H9 (cell line): ENCODE measurements at regions not wholly inside any gene's neighbourhood (a gene's known extent, or its start where the extent isn't known, plus 50 kb on each side); places are given as distances from the start of the nearest gene placed in this dataset.

Source experiments
- DNase-seq: peaks from one replicate; pipeline ENCODE4 v3.0.0-alpha.2; 2017
- H2AFZ ChIP-seq: one replicate; pipeline ENCODE4 v1.6.1; 2013; ENCODE audit warnings: mild to moderate bottlenecking, low read length, control low read depth, moderate library complexity
- H2AK5ac ChIP-seq: 2 replicates; pipeline ENCODE4 v1.6.1; 2013; ENCODE audit warnings: low read length, control low read depth, mixed read lengths; ENCODE audit not compliant: insufficient read length
- H2BK120ac ChIP-seq: one replicate; pipeline ENCODE4 v1.6.1; 2013; ENCODE audit warnings: low read depth, mild to moderate bottlenecking, low read length, control low read depth, inconsistent platforms; ENCODE audit not compliant: poor library complexity, severe bottlenecking
- H2BK12ac ChIP-seq: 2 replicates; pipeline ENCODE4 v1.6.1; 2013; ENCODE audit warnings: low read length, control low read depth, mixed read lengths, low read depth; ENCODE audit not compliant: insufficient read length
- H2BK15ac ChIP-seq: 2 replicates; pipeline ENCODE4 v1.6.1; 2013; ENCODE audit warnings: low read depth, low read length, control low read depth
- H2BK20ac ChIP-seq: one replicate; pipeline ENCODE4 v1.6.1; 2013; ENCODE audit warnings: low read depth, mild to moderate bottlenecking, low read length, control low read depth, inconsistent platforms; ENCODE audit not compliant: poor library complexity, severe bottlenecking
- H2BK5ac ChIP-seq: 2 replicates; pipeline ENCODE4 v1.6.1; 2013; ENCODE audit warnings: low read length, control low read depth, mixed read lengths; ENCODE audit not compliant: insufficient read length
- H3K14ac ChIP-seq: 2 replicates; pipeline ENCODE4 v1.6.1; 2013; ENCODE audit warnings: low read length, control low read depth; ENCODE audit not compliant: insufficient read depth
- H3K18ac ChIP-seq: 2 replicates; pipeline ENCODE4 v1.6.1; 2013; ENCODE audit warnings: low read depth, mild to moderate bottlenecking, mixed read lengths, low read length, control low read depth; ENCODE audit not compliant: insufficient read length
- H3K23ac ChIP-seq: 2 replicates; pipeline ENCODE4 v1.6.1; 2013; ENCODE audit warnings: low read length, control low read depth, mixed read lengths, low read depth; ENCODE audit not compliant: insufficient read length
- H3K23me2 ChIP-seq: 2 replicates; pipeline ENCODE4 v1.6.1; 2013; ENCODE audit warnings: low read depth, mild to moderate bottlenecking, mixed read lengths, low read length, control low read depth; ENCODE audit not compliant: insufficient read length, poor library complexity, severe bottlenecking
- H3K27ac ChIP-seq: 2 replicates; pipeline ENCODE4 v1.5.1; 2013; ENCODE audit warnings: low read length, control low read depth, mixed read lengths, low read depth; ENCODE audit not compliant: insufficient read length
- H3K27me3 ChIP-seq: 2 replicates; pipeline ENCODE4 v1.6.1; 2013; ENCODE audit warnings: low read length, control low read depth, inconsistent platforms; ENCODE audit not compliant: insufficient read depth
- H3K4ac ChIP-seq: 2 replicates; pipeline ENCODE4 v1.6.1; 2013; ENCODE audit warnings: low read depth, mild to moderate bottlenecking, control low read depth, inconsistent platforms, low read length, moderate library complexity
- H3K4me1 ChIP-seq: 2 replicates; pipeline ENCODE4 v1.6.1; 2013; ENCODE audit warnings: low read length, control low read depth, inconsistent platforms; ENCODE audit not compliant: insufficient read depth
- H3K4me2 ChIP-seq: 2 replicates; pipeline ENCODE4 v1.6.1; 2013; ENCODE audit warnings: low read length, control low read depth, mixed read lengths; ENCODE audit not compliant: insufficient read length, insufficient read depth
- H3K56ac ChIP-seq: 2 replicates; pipeline ENCODE4 v1.6.1; 2013; ENCODE audit warnings: low read depth, mild to moderate bottlenecking, mixed read lengths, low read length, control low read depth; ENCODE audit not compliant: insufficient read length
- H3K79me1 ChIP-seq: 2 replicates; pipeline ENCODE4 v1.6.1; 2013; ENCODE audit warnings: low read depth, mild to moderate bottlenecking, moderate library complexity, low read length, control low read depth, inconsistent platforms; ENCODE audit not compliant: insufficient read depth, poor library complexity, severe bottlenecking
- H3K79me2 ChIP-seq: 2 replicates; pipeline ENCODE4 v1.6.1; 2013; ENCODE audit warnings: low read length, control low read depth, inconsistent platforms; ENCODE audit not compliant: insufficient read depth
- H3K9ac ChIP-seq: 2 replicates; pipeline ENCODE4 v1.6.1; 2013; ENCODE audit warnings: low read length, control low read depth, mixed read lengths; ENCODE audit not compliant: insufficient read length; ENCODE audit errors: extremely low read depth
- H3K9me3 ChIP-seq: one replicate; pipeline ENCODE4 v1.6.1; 2013; ENCODE audit warnings: low read depth, low read length, inconsistent platforms; ENCODE audit not compliant: control insufficient read depth
- H3T11ph ChIP-seq: one replicate; pipeline ENCODE4 v1.6.1; 2013; ENCODE audit warnings: mild to moderate bottlenecking, low read length, control low read depth, inconsistent platforms
- H4K20me1 ChIP-seq: one replicate; pipeline ENCODE4 v1.6.1; 2013; ENCODE audit not compliant: control insufficient read depth, insufficient read length, insufficient read depth
- H4K5ac ChIP-seq: 2 replicates; pipeline ENCODE4 v1.6.1; 2013; ENCODE audit warnings: low read depth, mild to moderate bottlenecking, mixed read lengths, low read length, control low read depth; ENCODE audit not compliant: insufficient read length
- H4K8ac ChIP-seq: replicated peaks from 2 replicates; pipeline ENCODE4 v1.6.1; 2013; ENCODE audit warnings: low read length, control low read depth, mixed read lengths, low read depth; ENCODE audit not compliant: insufficient read length
- H4K91ac ChIP-seq: 2 replicates; pipeline ENCODE4 v1.6.1; 2013; ENCODE audit warnings: low read depth, mild to moderate bottlenecking, moderate library complexity, mixed read lengths, low read length, control low read depth; ENCODE audit not compliant: insufficient read length
- H3K27ac Mint-ChIP-seq, 3 experiments: 2 replicates in 2 of 3; 3 replicates in 1 of 3; pipeline ENCODE4 v1.8.0; 2020 to 2021; ENCODE audit warnings: mixed read lengths in 3 of 3, mild to moderate bottlenecking in 1 of 3, moderate library complexity in 1 of 3
- H3K27me3 Mint-ChIP-seq: 2 replicates; pipeline ENCODE4 v1.8.0; 2021; ENCODE audit warnings: low read depth, mild to moderate bottlenecking, moderate library complexity, mixed read lengths
- H3K36me3 Mint-ChIP-seq, 3 experiments: 2 replicates in 2 of 3; 3 replicates in 1 of 3; pipeline ENCODE4 v1.8.0; 2020 to 2021; ENCODE audit warnings: low read depth in 3 of 3, mixed read lengths in 3 of 3; ENCODE audit not compliant: insufficient read depth in 1 of 3
- H3K4me1 Mint-ChIP-seq, 2 experiments: 2 replicates each; pipeline ENCODE4 v1.8.0; 2020; ENCODE audit warnings: mixed read lengths in 2 of 2
- H3K4me3 Mint-ChIP-seq, 2 experiments: 2 replicates in 1 of 2; 3 replicates in 1 of 2; pipeline ENCODE4 v1.8.0; 2020 to 2021; ENCODE audit warnings: mild to moderate bottlenecking in 2 of 2, mixed read lengths in 2 of 2, moderate library complexity in 1 of 2
- H3K9me3 Mint-ChIP-seq, 2 experiments: 2 replicates in 1 of 2; 3 replicates in 1 of 2; pipeline ENCODE4 v1.8.0; 2020; ENCODE audit warnings: mild to moderate bottlenecking in 2 of 2, mixed read lengths in 2 of 2, moderate library complexity in 1 of 2
- CTCF ChIP-seq: fragments of 200-600 bp; sonication (generic); conservative IDR thresholded peaks from 3 replicates; pipeline ENCODE4 v1.8.0; 2021; ENCODE audit warnings: antibody characterized with exemption, mild to moderate bottlenecking
- WGBS: extraction: QIAGEN DNeasy Blood & Tissue Kit; methylation state at CpG from one replicate; pipeline ENCODE4 v1.1.7; 2013; ENCODE audit warnings: missing lambda C conversion rate, low lambda C conversion rate, mixed read lengths; ENCODE audit not compliant: insufficient read length; ENCODE audit errors: extremely low coverage; 5-methylcytosine and 5-hydroxymethylcytosine counted together

- no peak overlapping the region for H2BK5ac ChIP-seq
- H3K27ac Mint-ChIP-seq, result no peak overlapping the region; a peak in 1 of 7 replicates
- DNase-seq, result no peak
- H3K4me2 ChIP-seq, result no peak overlapping the region
- H4K8ac ChIP-seq, result no peak overlapping the region
- no peak overlapping the region for H3K23ac ChIP-seq
- H3K27me3 Mint-ChIP-seq, result no peaks in the 10 kb centered on the region
- H3K36me3 Mint-ChIP-seq, result peaks cover 1 to 4% (median 2%) of the 10 kb centered on the region in 3 experiments; a peak in 4 of 7 replicates
- no peak overlapping the region for H2BK15ac ChIP-seq
- H3K56ac ChIP-seq, result no peak overlapping the region
- no peak overlapping the region for H2AK5ac ChIP-seq
- no peak overlapping the region for H3T11ph ChIP-seq
- no peaks in the 10 kb centered on the region for H3K9me3 ChIP-seq
- no peak overlapping the region for H2BK20ac ChIP-seq
- no peaks in the 10 kb centered on the region for H3K79me1 ChIP-seq
- no peak overlapping the region for H2AFZ ChIP-seq
- no peak overlapping the region for H3K14ac ChIP-seq
- no peaks in the 10 kb centered on the region for H4K20me1 ChIP-seq
- no peak overlapping the region for H3K18ac ChIP-seq
- H3K23me2 ChIP-seq, result no peaks in the 10 kb centered on the region
- no peak for TF ChIP-seq CTCF
- no peak overlapping the region for H2BK120ac ChIP-seq
- no peaks in the 10 kb centered on the region for H3K79me2 ChIP-seq
- no peak overlapping the region for H3K27ac ChIP-seq
- H3K4ac ChIP-seq, result no peak overlapping the region
- H2BK12ac ChIP-seq, result no peak overlapping the region
- no peak overlapping the region for H4K91ac ChIP-seq
- no peak overlapping the region for H4K5ac ChIP-seq
- no peak overlapping the region for H3K4me3 Mint-ChIP-seq
- no peak overlapping the region for H3K9ac ChIP-seq
- no peaks in the 10 kb centered on the region; a peak in 1 of 5 replicates for H3K9me3 Mint-ChIP-seq
- WGBS, result no CpG with 5 or more reads among the region's 4 CpGs
- no peaks in the 10 kb centered on the region for H3K4me1 ChIP-seq
- peaks cover 0 to 5% of the 10 kb centered on the region in 2 experiments; a peak in 2 of 4 replicates for H3K4me1 Mint-ChIP-seq
- H3K27me3 ChIP-seq, result no peaks in the 10 kb centered on the region
Observed at GRCh38 chr2:195257979-195258378, 399.0 kb upstream of the SLC39A10 start.
